HG03460 (cell line): ENCODE measurements at regions not wholly inside any gene's neighbourhood (a gene's known extent, or its start where the extent isn't known, plus 50 kb on each side); places are given as distances from the start of the nearest gene placed in this dataset.
"Not testable (repeated sequence)": the region's sequence is repeated elsewhere in the genome, so short reads cannot be mapped to it uniquely, and the experiment has no call there.

Experiments used
- ATAC-seq: cut with Tn5 transposase; IDR thresholded peaks from one replicate; pipeline ENCODE4 v1.9.1; 2021; ENCODE audit not compliant: unreplicated experiment

GRCh38 chr12:25384038-25384892 lies 133.5 kb upstream of the KRAS start:
- no peak for ATAC-seq

- ATAC-seq: no peak
Measured at GRCh38 chr12:25382311-25383106, 131.8 kb upstream of the KRAS start.

GRCh38 chr12:25377469-25378177 lies 126.9 kb upstream of the KRAS start:
- ATAC-seq: peak; percentile 68

GRCh38 chr12:25376985-25377384 lies 126.3 kb upstream of the KRAS start:
- ATAC-seq: no peak

- no peak for ATAC-seq
Measured at GRCh38 chr12:25376407-25376806, 125.7 kb upstream of the KRAS start.

GRCh38 chr12:25372969-25373817 lies 122.5 kb upstream of the KRAS start:
- ATAC-seq: no peak

GRCh38 chr12:25372002-25372401 lies 121.3 kb upstream of the KRAS start:
- ATAC-seq: no peak

- ATAC-seq: no peak
Measured at GRCh38 chr12:25368557-25368956, 117.8 kb upstream of the KRAS start.

- no peak for ATAC-seq
Measured at GRCh38 chr12:25366122-25366521, 115.4 kb upstream of the KRAS start.

- peak; percentile 12 for ATAC-seq
Measured at GRCh38 chr12:25365340-25365730, 114.6 kb upstream of the KRAS start.

- ATAC-seq: peak; percentile 88
Measured at GRCh38 chr12:25364529-25365339, 114.0 kb upstream of the KRAS start.

GRCh38 chr12:25362646-25363045 lies 111.9 kb upstream of the KRAS start:
- ATAC-seq: no peak

- ATAC-seq: no peak
Measured at GRCh38 chr12:25361511-25361910, 110.8 kb upstream of the KRAS start.

GRCh38 chr12:25357595-25357994 lies 106.9 kb upstream of the KRAS start:
- ATAC-seq: no peak

- not testable (repeated sequence) for ATAC-seq
Measured at GRCh38 chr12:25352942-25353341, 102.2 kb upstream of the KRAS start.

GRCh38 chr12:25352083-25352918 lies 101.6 kb upstream of the KRAS start:
- ATAC-seq: no peak

- no peak for ATAC-seq
Measured at GRCh38 chr12:25348593-25348895, 97.8 kb upstream of the KRAS start.

GRCh38 chr12:25347716-25348592 lies 97.2 kb upstream of the KRAS start:
- no peak for ATAC-seq
